Retinal pigment epithelial cell (primary cell): ENCODE measurements at regions not wholly inside any gene's neighbourhood (a gene's known extent, or its start where the extent isn't known, plus 50 kb on each side); places are given as distances from the start of the nearest gene placed in this dataset.
A peak's percentile ranks its signal among the peaks of the same experiment; 100 is the strongest.

Experiments used
- DNase-seq: peaks from one replicate; pipeline ENCODE4 v3.0.0-alpha.2; 2010; ENCODE audit warnings: low read depth
- H3K4me3 ChIP-seq: 2 replicates; pipeline ENCODE4 v1.5.1; 2011; ENCODE audit warnings: mild to moderate bottlenecking, low read length, control low read depth, moderate library complexity
- CTCF ChIP-seq: conservative IDR thresholded peaks from 2 replicates; pipeline ENCODE4 v1.5.1; 2011; ENCODE audit warnings: low read depth, low read length, control low read depth, inconsistent platforms

GRCh38 chr5:109597893-109598292 lies 91.8 kb upstream of the MAN2A1 start:
- TF ChIP-seq CTCF, result no peak
- no peak for DNase-seq
- no peak overlapping the region for H3K4me3 ChIP-seq

- TF ChIP-seq CTCF, result no peak
- DNase-seq, result no peak
- no peak overlapping the region for H3K4me3 ChIP-seq
Measured at GRCh38 chr5:109594217-109594616, 95.5 kb upstream of the MAN2A1 start.

- no peak overlapping the region for H3K4me3 ChIP-seq
- DNase-seq, result no peak
- no peak for TF ChIP-seq CTCF
Measured at GRCh38 chr5:109590799-109591198, 98.9 kb upstream of the MAN2A1 start.

- DNase-seq, result no peak
- peak; percentile 20 for TF ChIP-seq CTCF
- no peak overlapping the region for H3K4me3 ChIP-seq
Measured at GRCh38 chr5:109589986-109590385, 99.7 kb upstream of the MAN2A1 start.

GRCh38 chr5:109589239-109589638 lies 100.5 kb upstream of the MAN2A1 start:
- no peak for TF ChIP-seq CTCF
- no peak overlapping the region for H3K4me3 ChIP-seq
- DNase-seq, result no peak

- H3K4me3 ChIP-seq, result no peak overlapping the region
- no peak for DNase-seq
- TF ChIP-seq CTCF, result no peak
Measured at GRCh38 chr5:109588281-109589035, 101.3 kb upstream of the MAN2A1 start.

GRCh38 chr5:109584986-109585599 lies 104.6 kb upstream of the MAN2A1 start:
- peak; percentile 28 for DNase-seq
- no peak for TF ChIP-seq CTCF
- H3K4me3 ChIP-seq, result no peak overlapping the region
